Left renal cortex interstitium (tissue), 4 donors: ENCODE measurements at regions not wholly inside any gene's neighbourhood (a gene's known extent, or its start where the extent isn't known, plus 50 kb on each side); places are given as distances from the start of the nearest gene placed in this dataset.
A peak's percentile ranks its signal among the peaks of the same experiment; 100 is the strongest.
"Not testable (repeated sequence)": the region's sequence is repeated elsewhere in the genome, so short reads cannot be mapped to it uniquely, and the experiment has no call there.

Experiments used
- DNase-seq, 4 donors: peaks; one replicate each; pipeline ENCODE4 v3.0.0-alpha.2; 2013; ENCODE audit warnings: low read depth in 4 of 4, low spot score in 2 of 4, missing footprints in 1 of 4

- DNase-seq = not testable (repeated sequence)
These were observed 469.2 kb upstream of the FAM174A start for GRCh38 chr5:100066020-100066419.

GRCh38 chr5:100043475-100043874, 491.7 kb upstream of the FAM174A start:
- no peak for DNase-seq

GRCh38 chr5:100026606-100027005, 508.6 kb upstream of the FAM174A start:
- DNase-seq = no peak

DNA sequence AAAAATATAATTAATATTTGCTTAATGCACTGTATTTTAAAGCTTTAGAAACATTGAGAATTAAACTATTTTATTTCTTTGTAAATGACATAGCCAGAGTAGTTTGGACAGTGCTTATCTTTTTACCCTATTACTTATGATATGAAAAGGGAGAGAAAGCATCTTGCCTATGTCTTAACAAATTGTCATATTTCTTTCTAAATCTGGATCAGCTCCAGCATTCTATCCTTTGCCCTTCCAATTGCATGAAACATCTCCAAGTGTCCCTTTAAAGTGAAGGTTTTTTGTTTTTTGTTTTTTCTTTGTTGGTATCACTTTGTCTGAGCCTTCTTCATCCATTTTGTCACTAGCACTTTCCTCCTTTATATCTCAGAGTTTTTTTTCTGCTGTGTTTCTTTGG, 511.6 kb upstream of the FAM174A start:
- DNase-seq = no peak

GRCh38 chr5:100017520-100018262, 517.5 kb upstream of the FAM174A start:
- no peak for DNase-seq

GRCh38 chr5:100013305-100013704, 521.9 kb upstream of the FAM174A start:
- not testable (repeated sequence) for DNase-seq

DNA sequence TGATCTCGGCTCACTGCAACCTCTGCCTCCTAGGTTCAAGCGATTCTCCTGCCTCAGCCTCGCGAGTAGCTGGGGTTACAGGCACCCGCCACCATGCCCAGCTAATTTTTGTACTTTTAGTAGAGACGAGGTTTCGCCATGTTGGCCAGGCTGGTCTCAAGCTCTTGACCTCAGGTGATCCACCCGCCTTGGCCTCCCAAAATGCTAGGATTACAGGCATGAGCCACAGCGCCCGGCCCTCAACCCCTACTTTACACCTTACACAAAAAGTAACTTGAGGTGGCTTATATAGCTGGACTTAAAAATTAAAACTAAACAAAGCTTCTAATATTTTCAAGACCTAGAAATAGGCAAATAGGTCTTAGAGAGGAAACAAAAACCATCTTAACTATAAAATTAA, 524.0 kb upstream of the FAM174A start:
- DNase-seq = not testable (repeated sequence)

GRCh38 chr5:100004969-100005368, 530.2 kb upstream of the FAM174A start:
- no peak for DNase-seq

DNA sequence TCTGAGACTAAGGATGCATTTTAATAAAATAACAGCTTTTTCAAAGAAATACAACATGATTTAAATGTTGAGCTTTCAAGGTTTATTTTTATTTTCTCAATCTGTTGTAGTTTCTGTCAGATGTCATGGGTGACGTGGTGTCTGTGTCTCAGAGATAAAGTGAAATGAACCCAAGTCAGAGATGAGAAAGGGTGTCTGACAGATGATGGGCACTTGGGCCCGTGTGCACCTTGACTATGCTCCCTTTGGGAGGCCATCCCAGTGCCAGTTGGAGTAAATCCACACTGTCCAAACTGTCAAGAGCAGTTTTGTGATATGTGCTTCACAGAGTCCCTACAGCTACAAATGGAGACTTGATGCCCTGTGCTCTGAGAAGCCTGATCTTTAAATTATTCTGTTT, 536.9 kb upstream of the FAM174A start:
- DNase-seq = no peak

GRCh38 chr5:99995407-99995806, 539.8 kb upstream of the FAM174A start:
- no peak for DNase-seq

GRCh38 chr5:99973779-99974178, 561.4 kb upstream of the FAM174A start:
- no peak for DNase-seq

GRCh38 chr5:99955962-99956361, 579.2 kb upstream of the FAM174A start:
- DNase-seq = no peak

DNA sequence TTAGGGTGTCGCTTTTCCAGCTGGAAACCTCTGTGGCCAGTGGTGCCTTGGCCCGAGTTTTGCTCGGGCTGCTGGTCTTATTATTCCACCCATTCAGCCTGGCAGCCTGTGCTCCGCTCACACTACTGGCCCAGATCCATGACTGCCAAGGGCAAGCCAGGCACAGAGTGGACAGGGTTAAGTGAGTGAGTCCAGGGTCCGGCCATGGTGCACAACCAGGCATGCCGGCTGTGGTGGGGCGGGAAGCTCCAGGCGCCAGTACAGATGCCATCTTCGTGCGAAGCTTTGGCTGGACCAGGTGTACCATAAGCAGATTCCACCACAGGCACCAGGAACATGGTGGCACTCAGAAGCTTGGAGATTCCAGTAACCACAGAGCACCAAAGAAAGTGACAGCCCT, 580.2 kb upstream of the FAM174A start:
- no peak for DNase-seq

DNA sequence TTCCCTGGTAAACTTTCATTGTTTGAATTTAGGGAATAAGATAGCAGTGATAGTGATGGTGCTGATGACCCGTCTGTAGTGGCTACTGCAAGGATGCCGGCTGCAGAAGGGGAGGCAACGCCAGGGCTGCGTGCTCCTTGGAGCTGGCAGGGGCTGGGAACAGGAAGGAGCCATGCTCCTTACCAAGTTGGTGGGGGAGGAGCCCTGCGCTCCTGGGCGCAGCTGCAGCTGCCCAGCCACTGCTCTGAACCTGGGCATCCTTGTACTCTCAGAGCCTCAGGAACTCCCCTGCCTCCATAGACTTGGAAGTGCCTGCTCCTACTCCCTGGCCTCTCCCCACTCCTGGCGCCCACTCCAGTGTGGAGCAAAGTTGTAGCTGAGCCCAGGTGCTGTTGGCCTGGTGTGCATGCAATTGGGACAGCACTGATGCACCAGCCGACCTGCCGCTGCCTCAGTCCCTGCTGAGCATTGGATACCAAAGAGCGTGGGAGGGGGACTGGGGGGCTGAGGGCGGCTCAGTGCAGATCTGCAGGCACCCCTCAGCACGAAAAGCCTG, 585.1 kb upstream of the FAM174A start:
- no peak for DNase-seq

DNA sequence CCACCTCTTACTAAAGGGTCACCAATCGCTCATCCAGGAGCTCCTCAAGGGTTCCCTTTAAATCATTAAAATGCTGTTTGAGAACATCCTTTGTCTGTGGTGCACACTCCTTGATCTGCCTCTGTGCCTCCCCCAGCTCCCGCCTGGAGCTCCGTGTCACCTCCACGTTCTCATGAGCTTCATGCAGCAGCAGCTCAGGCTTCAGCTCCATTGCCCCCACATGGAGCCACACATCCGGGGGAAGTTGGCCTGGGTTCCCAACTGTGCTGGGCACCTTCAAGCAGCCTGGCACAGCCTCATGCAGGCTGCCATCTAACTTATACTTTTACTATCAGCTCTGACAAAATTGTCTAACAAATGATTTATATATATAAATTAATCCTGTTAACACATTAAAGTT, 585.8 kb upstream of the FAM174A start:
- DNase-seq = no peak

DNA sequence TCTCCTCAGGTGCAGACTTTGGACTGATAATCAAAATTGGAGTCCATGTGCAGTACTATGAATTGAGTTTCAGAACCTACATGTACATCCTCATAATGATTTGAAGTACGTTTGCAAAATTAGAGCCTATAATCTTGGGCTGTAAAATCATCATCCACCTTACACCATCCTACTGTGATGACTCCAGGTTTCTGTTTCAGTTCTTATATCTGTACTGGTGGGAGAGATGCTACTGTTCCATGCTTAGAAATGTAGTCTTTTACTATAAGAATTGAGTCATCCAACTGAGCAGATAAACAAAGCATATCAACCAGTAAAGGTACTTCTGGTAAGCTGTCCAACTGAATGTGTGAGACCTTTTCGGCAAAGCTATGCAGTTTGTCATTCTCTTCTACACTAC, 586.3 kb upstream of the FAM174A start:
- no peak for DNase-seq

DNA sequence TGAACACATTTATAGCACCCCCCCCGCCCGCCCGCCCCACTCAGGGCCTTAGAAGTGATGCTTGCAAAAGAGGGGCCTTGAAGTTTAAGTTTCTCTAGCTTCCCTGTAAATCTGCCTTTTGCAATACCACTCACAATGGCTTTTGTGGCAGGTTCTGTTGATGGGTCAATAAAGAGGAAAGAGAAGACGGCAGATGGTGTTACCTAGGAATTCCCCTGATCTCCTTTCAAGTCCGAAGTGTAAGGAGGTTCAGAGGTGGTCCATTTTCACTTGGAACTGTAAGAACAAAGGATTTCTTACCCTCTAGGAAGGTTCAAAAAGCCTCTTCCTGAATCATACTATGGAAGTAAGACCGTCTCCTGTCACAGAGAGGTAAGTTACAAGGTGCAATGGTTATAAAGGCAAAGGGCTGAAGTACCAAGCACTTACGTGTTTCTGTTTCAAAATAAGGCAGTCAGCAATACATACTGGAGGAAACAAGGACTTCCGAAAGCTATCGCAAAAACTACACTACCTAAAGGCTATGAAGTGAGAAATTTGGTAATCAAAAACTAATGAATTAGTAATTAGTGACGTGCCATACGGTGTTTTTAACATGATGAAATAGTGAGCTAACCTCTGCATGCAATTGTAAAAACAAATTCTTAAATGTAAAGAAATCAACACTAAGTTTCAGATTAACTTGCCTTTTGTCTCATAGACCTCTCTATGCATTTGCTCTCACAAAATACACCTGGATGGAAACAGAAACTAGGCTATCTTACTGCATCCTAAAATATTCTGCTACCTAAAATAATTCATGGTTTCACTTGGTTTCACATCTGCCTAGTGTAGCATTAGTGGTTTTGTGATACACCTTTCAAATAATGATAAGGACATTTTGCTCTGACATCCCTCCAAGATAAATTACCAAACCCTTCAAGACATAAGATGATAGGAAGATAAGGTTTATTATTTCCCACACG, 589.4 kb upstream of the FAM174A start:
- peak in 1 of 4 donors; percentile 5 for DNase-seq

DNA sequence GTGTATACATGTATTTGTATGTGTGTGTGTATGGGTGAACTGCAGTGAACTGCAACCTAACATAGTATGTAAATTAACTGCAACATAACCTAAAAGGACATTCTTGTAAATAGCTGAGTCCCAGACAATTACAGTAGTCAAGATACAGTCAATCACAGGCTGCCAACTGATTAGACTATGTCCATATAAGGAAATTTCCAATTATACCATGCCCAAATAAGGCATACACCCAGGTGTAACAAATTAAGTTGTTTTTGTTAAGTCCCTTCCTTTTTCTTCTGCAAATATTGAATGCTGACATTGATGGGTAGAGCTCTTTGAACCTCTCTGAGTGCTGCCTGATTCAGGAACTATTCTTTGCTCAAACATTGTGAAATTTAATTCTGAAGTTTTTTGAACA, 594.6 kb upstream of the FAM174A start:
- DNase-seq = no peak

GRCh38 chr5:99936911-99937310, 598.3 kb upstream of the FAM174A start:
- no peak for DNase-seq

DNA sequence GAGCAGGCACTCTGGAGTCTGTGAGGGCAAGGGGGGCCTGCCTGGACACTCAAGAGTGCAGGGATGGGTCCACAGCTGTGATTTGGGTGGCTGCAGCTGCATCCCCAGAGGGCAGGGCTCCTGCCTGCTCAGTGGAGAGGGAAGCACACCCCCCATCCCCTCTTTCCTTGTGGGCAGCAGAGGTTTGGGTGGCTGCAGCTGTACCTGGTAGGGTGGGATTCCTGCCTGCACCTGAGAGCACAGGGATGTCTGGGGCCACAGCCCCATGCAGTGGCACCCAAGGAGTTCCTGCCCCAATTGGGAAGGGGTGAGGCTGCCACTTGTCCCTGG, 605.4 kb upstream of the FAM174A start:
- no peak for DNase-seq

DNA sequence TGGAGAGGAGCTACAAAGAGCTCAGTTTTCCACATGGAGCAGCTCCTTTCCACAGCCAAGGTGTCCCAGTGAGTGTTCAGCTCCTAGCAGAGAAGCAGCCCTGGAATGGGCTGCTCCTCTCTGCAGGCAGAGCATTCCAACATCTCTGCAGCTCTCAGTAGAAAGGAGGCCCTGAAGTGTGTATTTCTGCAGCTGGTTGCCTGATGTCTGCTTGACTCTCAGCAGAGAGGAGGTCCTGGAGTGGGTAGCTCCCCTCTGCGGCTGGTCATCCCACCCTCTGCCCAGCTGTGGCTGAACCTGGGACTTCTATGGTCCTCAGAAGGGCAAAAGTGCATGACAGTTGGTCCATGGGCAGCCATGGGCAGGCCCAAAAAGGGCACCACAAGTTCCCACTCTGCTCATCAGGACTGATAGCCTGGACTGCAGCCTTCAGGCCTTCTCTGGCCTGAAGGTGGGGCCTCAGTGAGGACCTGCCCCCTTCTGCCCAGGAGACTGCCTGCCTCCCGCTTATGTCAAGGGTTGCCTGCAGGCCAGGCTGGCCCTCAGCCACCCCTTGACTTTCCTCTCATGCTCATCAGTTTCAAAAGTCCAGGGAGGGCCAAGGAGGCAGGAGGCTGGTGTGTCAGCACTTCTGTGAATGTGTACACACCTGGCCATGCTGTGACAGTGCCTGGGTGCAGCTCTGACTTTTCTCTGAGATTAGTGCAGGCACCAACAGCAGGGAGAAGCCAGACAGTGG, 605.9 kb upstream of the FAM174A start:
- DNase-seq = no peak
